IMR-90 (cell line): ENCODE measurements at regions not wholly inside any gene's neighbourhood (a gene's known extent, or its start where the extent isn't known, plus 50 kb on each side); places are given as distances from the start of the nearest gene placed in this dataset.

Experiments
- ATAC-seq: fragments of 200-7000 bp; cut with Tn5 transposase; 2 replicates; pipeline ENCODE4 v1.9.1; 2020; ENCODE audit warnings: low read depth, mild to moderate bottlenecking, moderate library complexity
- BruUV-seq: library from RNA; stranded (reverse); fragments of 400-500 nt; replicated peaks from 2 replicates; lab custom pipeline; 2021; lab: Mats Ljungman, UMichigan
- CTCF ChIA-PET: fragments of 300-600 bp; formaldehyde crosslinking; extraction: SDS; loops from one replicate; lab custom pipeline; 2021; ENCODE audit warnings: antibody characterized with exemption; lab: Yijun Ruan, JAX
- POLR2A ChIA-PET: fragments of 300-600 bp; sonication (Branson Sonifier 250); formaldehyde crosslinking; loops from one replicate; lab custom pipeline; 2022; ENCODE audit warnings: antibody characterized with exemption; ENCODE audit not compliant: unreplicated experiment; lab: Charles Lee
- DNase-seq: peaks from one replicate; pipeline ENCODE4 v3.0.0; 2013
- H2AFZ ChIP-seq: replicated peaks from 2 replicates; pipeline ENCODE3; 2013; ENCODE audit warnings: low read length, mild to moderate bottlenecking; ENCODE audit not compliant: poor library complexity
- H2AK5ac ChIP-seq: 2 replicates; pipeline ENCODE4 v1.6.1; 2013; ENCODE audit warnings: low read depth, low read length, inconsistent platforms
- H2AK9ac ChIP-seq: replicated peaks from 2 replicates; pipeline ENCODE3; 2013; ENCODE audit warnings: mild to moderate bottlenecking, low read depth, low read length, moderate library complexity; ENCODE audit not compliant: poor library complexity
- H2BK120ac ChIP-seq: 2 replicates; pipeline ENCODE4 v1.6.1; 2013; ENCODE audit warnings: low read depth, low read length, inconsistent platforms
- H2BK15ac ChIP-seq: 3 replicates; pipeline ENCODE4 v1.6.1; 2013; ENCODE audit warnings: low read depth, low read length, inconsistent platforms
- H2BK20ac ChIP-seq: 2 replicates; pipeline ENCODE4 v1.6.1; 2013; ENCODE audit warnings: low read depth, mild to moderate bottlenecking, inconsistent platforms, low read length, moderate library complexity
- H2BK5ac ChIP-seq: 2 replicates; pipeline ENCODE4 v1.6.1; 2013; ENCODE audit warnings: mild to moderate bottlenecking, low read depth, low read length, inconsistent platforms; ENCODE audit not compliant: poor library complexity, severe bottlenecking
- H3K14ac ChIP-seq: replicated peaks from 2 replicates; pipeline ENCODE4 v1.6.1; 2013; ENCODE audit warnings: low read depth, low read length, inconsistent platforms
- H3K18ac ChIP-seq: 2 replicates; pipeline ENCODE4 v1.6.1; 2013; ENCODE audit warnings: low read depth, low read length, control low read depth
- H3K23ac ChIP-seq: 2 replicates; pipeline ENCODE4 v1.6.1; 2013; ENCODE audit warnings: low read depth, low read length, inconsistent platforms
- H3K27ac ChIP-seq: 2 replicates; pipeline ENCODE4 v1.5.1; 2013; ENCODE audit warnings: mild to moderate bottlenecking, control low read depth, low read length; ENCODE audit not compliant: insufficient read depth
- H3K27me3 ChIP-seq: 2 replicates; pipeline ENCODE4 v1.6.1; 2013; ENCODE audit warnings: low read length; ENCODE audit not compliant: control insufficient read depth, insufficient read depth
- H3K36me3 ChIP-seq: 2 replicates; pipeline ENCODE4 v1.6.1; 2013; ENCODE audit warnings: low read length, mixed read lengths; ENCODE audit not compliant: control insufficient read depth, insufficient read depth
- H3K4ac ChIP-seq: 2 replicates; pipeline ENCODE4 v1.6.1; 2013; ENCODE audit warnings: low read depth, low read length, inconsistent platforms
- H3K4me1 ChIP-seq: 2 replicates; pipeline ENCODE4 v1.6.1; 2013; ENCODE audit warnings: low read length, mixed read lengths; ENCODE audit not compliant: control insufficient read depth, insufficient read depth
- H3K4me2 ChIP-seq: 2 replicates; pipeline ENCODE4 v1.6.1; 2013; ENCODE audit warnings: low read depth, mild to moderate bottlenecking, control low read depth, low read length, moderate library complexity
- H3K4me3 ChIP-seq: 2 replicates; pipeline ENCODE4 v1.5.1; 2013; ENCODE audit warnings: low read depth, mild to moderate bottlenecking, control low read depth, low read length, moderate library complexity; ENCODE audit not compliant: insufficient read depth
- H3K56ac ChIP-seq: 2 replicates; pipeline ENCODE4 v1.6.1; 2013; ENCODE audit warnings: low read length, inconsistent platforms; ENCODE audit not compliant: insufficient read depth; ENCODE audit errors: extremely low read depth
- H3K79me1 ChIP-seq, 2 experiments: 2 replicates each; pipeline ENCODE4 v1.6.1; 2013; ENCODE audit warnings: low read length in 2 of 2, inconsistent platforms in 1 of 2, low read depth in 1 of 2
- H3K9ac ChIP-seq: 2 replicates; pipeline ENCODE4 v1.6.1; 2013; ENCODE audit warnings: low read depth, low read length, control low read depth
- H3K9me1 ChIP-seq: 2 replicates; pipeline ENCODE4 v1.6.1; 2013; ENCODE audit warnings: low read length, inconsistent platforms; ENCODE audit not compliant: insufficient read depth
- H3K9me3 ChIP-seq: 2 replicates; pipeline ENCODE4 v1.6.1; 2013; ENCODE audit warnings: low read length; ENCODE audit not compliant: control insufficient read depth, insufficient read depth
- H4K20me1 ChIP-seq: 2 replicates; pipeline ENCODE4 v1.6.1; 2013; ENCODE audit warnings: low read length, inconsistent platforms; ENCODE audit not compliant: insufficient read depth
- H4K5ac ChIP-seq: 2 replicates; pipeline ENCODE4 v1.6.1; 2013; ENCODE audit warnings: mild to moderate bottlenecking, low read depth, low read length, control low read depth
- H4K8ac ChIP-seq, 2 experiments: 2 replicates each; pipeline ENCODE4 v1.6.1; 2013; ENCODE audit warnings: low read depth in 2 of 2, low read length in 2 of 2, control low read depth in 1 of 2, inconsistent platforms in 1 of 2
- H4K91ac ChIP-seq: 2 replicates; pipeline ENCODE4 v1.6.1; 2013; ENCODE audit warnings: low read depth, low read length, inconsistent platforms; ENCODE audit not compliant: insufficient read depth
- CHD1 ChIP-seq: IDR thresholded peaks from 2 replicates; pipeline ENCODE4 v1.6.1; 2012; ENCODE audit warnings: low read depth, low read length, improper control_type of control experiment
- NFE2L2 ChIP-seq: fragments of 150-350 bp; IDR thresholded peaks from 2 replicates; pipeline ENCODE4 v1.6.1; 2016; ENCODE audit warnings: low read depth, mild to moderate bottlenecking, low read length
- SMC3 ChIP-seq: fragments of 150-350 bp; IDR thresholded peaks from 2 replicates; pipeline ENCODE4 v1.6.1; 2016; ENCODE audit warnings: low read depth, mild to moderate bottlenecking, antibody characterized with exemption, low read length, moderate library complexity
- WGBS, 2 experiments: methylation state at CpG; one replicate each; pipeline versions ENCODE4 v1.1.5 to v1.1.7; 2013; ENCODE audit warnings: missing lambda C conversion rate in 2 of 2; ENCODE audit not compliant: insufficient read length in 1 of 2; ENCODE audit errors: extremely low coverage in 2 of 2; 5-methylcytosine and 5-hydroxymethylcytosine counted together
- dilution Hi-C: fragments of 300-500 bp; cut with HindIII; formaldehyde crosslinking; loops from one replicate; pipeline ENCODE4 v1.14.3; 2018; ENCODE audit warnings: low sequenced_read_pairs; ENCODE audit not compliant: unreplicated experiment
- in situ Hi-C: fragments of 300-500 bp; cut with MboI; formaldehyde crosslinking; loops from 3 replicates; pipeline ENCODE4 v1.14.3; 2019; ENCODE audit warnings: low sequenced_read_pairs, inconsistent platforms, mixed read lengths
- intact Hi-C: fragments of 100-400 bp; cut with micrococcal nuclease; formaldehyde crosslinking; loops from 2 replicates; pipeline ENCODE4 v1.10.0; 2022
- TF ChIP-seq, protein P1 (sequence below): fragments of 150-350 bp; IDR thresholded peaks from 2 replicates; pipeline ENCODE4 v1.6.1; 2016; ENCODE audit warnings: low read depth, mild to moderate bottlenecking, low read length, moderate library complexity, borderline replicate concordance

DNA sequence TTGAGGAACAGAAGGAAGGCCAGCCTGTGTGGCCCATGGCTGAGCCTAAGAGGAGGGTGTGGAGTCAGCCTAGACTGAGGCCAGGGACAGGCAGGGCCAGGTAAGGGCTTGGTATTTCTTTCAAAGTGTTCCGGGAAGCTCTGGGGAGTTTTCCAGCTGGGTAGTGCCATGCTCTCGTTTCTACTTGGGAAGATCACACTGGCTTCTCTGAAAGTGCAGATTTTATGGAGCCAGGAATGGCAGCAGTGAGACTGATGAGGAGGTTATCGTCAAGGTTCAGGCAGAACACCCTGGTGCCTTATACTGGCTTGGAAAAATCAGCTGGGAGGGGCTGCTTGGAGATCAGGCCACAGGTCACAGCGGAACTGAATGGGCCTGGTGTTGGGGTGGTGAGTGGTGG lies 245.1 kb downstream of the SOX11 start:
- no peak overlapping the region for H2BK15ac ChIP-seq
- H3K4me1 ChIP-seq = no peaks in the 10 kb centered on the region
- H4K20me1 ChIP-seq = no peaks in the 10 kb centered on the region
- no peak overlapping the region for H2AFZ ChIP-seq
- in situ Hi-C loops = no loop called here
- BruUV-seq = no TSS peak
- no peak overlapping the region for H3K4ac ChIP-seq
- ChIA-PET POLR2A (no interaction called here), CTCF (no interaction called here)
- no peaks in the 10 kb centered on the region for H3K9me1 ChIP-seq
- H3K4me2 ChIP-seq = no peak overlapping the region
- dilution Hi-C loops = no loop called here
- no CpG with 5 or more reads among the region's 4 CpGs for WGBS, 2 experiments
- H4K5ac ChIP-seq = no peak overlapping the region
- no peak overlapping the region for H3K23ac ChIP-seq
- H3K9me3 ChIP-seq = peaks cover 8% of the 10 kb centered on the region
- no peaks in the 10 kb centered on the region; the same call in 1 of the 2 replicates for H3K27me3 ChIP-seq
- no peak overlapping the region for H3K18ac ChIP-seq
- TF ChIP-seq NFE2L2 (no peak), SMC3 (no peak), CHD1 (no peak)
- TF ChIP-seq, protein P1, sequence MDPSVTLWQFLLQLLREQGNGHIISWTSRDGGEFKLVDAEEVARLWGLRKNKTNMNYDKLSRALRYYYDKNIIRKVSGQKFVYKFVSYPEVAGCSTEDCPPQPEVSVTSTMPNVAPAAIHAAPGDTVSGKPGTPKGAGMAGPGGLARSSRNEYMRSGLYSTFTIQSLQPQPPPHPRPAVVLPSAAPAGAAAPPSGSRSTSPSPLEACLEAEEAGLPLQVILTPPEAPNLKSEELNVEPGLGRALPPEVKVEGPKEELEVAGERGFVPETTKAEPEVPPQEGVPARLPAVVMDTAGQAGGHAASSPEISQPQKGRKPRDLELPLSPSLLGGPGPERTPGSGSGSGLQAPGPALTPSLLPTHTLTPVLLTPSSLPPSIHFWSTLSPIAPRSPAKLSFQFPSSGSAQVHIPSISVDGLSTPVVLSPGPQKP = no peak
- H2AK9ac ChIP-seq = no peak overlapping the region
- no peak overlapping the region for H2BK5ac ChIP-seq
- H3K36me3 ChIP-seq = no peaks in the 10 kb centered on the region
- no peak overlapping the region for H2AK5ac ChIP-seq
- H3K56ac ChIP-seq = no peak overlapping the region
- no peak overlapping the region for H3K14ac ChIP-seq
- H3K9ac ChIP-seq = no peak overlapping the region
- intact Hi-C loops = no loop called here
- no peak overlapping the region for H3K4me3 ChIP-seq
- H2BK20ac ChIP-seq = no peak overlapping the region
- H3K79me1 ChIP-seq = no peaks in the 10 kb centered on the region
- H4K8ac ChIP-seq = no peak overlapping the region
- DNase-seq (no peak), ATAC-seq (no peak)
- no peak overlapping the region for H4K91ac ChIP-seq
- no peak overlapping the region for H2BK120ac ChIP-seq
- no peak overlapping the region for H3K27ac ChIP-seq
